OCI-LY3 (cell line): ENCODE measurements at regions not wholly inside any gene's neighbourhood (a gene's known extent, or its start where the extent isn't known, plus 50 kb on each side); places are given as distances from the start of the nearest gene placed in this dataset.

Source experiments
- H2AFZ ChIP-seq: fragments of 200-600, 300-600 bp; shearing (Covaris generic); 2 replicates; pipeline ENCODE4 v1.6.0; 2014; ENCODE audit warnings: antibody characterized with exemption, low read depth, low read length
- H3K27ac ChIP-seq: fragments of 200-600, 300-600 bp; sonication (generic); 2 replicates; pipeline ENCODE4 v1.5.1; 2014; ENCODE audit warnings: mild to moderate bottlenecking, low read length, moderate library complexity, mixed read lengths
- H3K27me3 ChIP-seq: fragments of 200-600, 300-600 bp; sonication (generic); 2 replicates; pipeline ENCODE4 v1.6.1; 2014; ENCODE audit warnings: low read depth, low read length, mixed read lengths
- H3K36me3 ChIP-seq: fragments of 200-600, 300-600 bp; sonication (generic); replicated peaks from 2 replicates; pipeline ENCODE3; 2014; ENCODE audit warnings: low read depth, low read length, mixed read lengths
- H3K4me1 ChIP-seq: fragments of 300-600, 200-600 bp; sonication (generic); 2 replicates; pipeline ENCODE4 v1.6.1; 2014; ENCODE audit warnings: low read length, mixed read lengths
- H3K4me2 ChIP-seq: fragments of 200-600, 300-600 bp; sonication (generic); 2 replicates; pipeline ENCODE4 v1.6.1; 2014; ENCODE audit warnings: low read length, mixed read lengths
- H3K4me3 ChIP-seq: fragments of 300-600, 200-600 bp; sonication (generic); 2 replicates; pipeline ENCODE4 v1.5.1; 2014; ENCODE audit warnings: antibody characterized with exemption, mild to moderate bottlenecking, low read length, moderate library complexity
- H3K79me2 ChIP-seq: fragments of 300-600, 200-600 bp; shearing (Covaris generic); 2 replicates; pipeline ENCODE4 v1.6.1; 2014; ENCODE audit warnings: mild to moderate bottlenecking, low read length, mixed read lengths
- H3K9ac ChIP-seq: fragments of 300-600, 200-600 bp; shearing (Covaris generic); 2 replicates; pipeline ENCODE4 v1.6.0; 2014; ENCODE audit warnings: mild to moderate bottlenecking, low read length, moderate library complexity
- H3K9me3 ChIP-seq: fragments of 200-600, 300-600 bp; shearing (Covaris generic); 2 replicates; pipeline ENCODE4 v1.6.1; 2014; ENCODE audit warnings: low read length, mixed read lengths; ENCODE audit not compliant: insufficient read depth
- H4K20me1 ChIP-seq: fragments of 200-600, 300-600 bp; sonication (generic); 2 replicates; pipeline ENCODE4 v1.6.1; 2016; ENCODE audit warnings: low read length, mixed read lengths; ENCODE audit not compliant: insufficient read depth
- EZH2phosphoT487 ChIP-seq: fragments of 200-600 bp; shearing (Covaris generic); IDR thresholded peaks from 2 replicates; pipeline ENCODE4 v1.6.1; 2018; ENCODE audit warnings: antibody characterized with exemption, mixed run types, low read depth
- TF ChIP-seq, protein P1 (sequence below): fragments of 200-600, 300-600 bp; sonication (generic); IDR thresholded peaks from 2 replicates; pipeline ENCODE4 v1.5.1; 2014; ENCODE audit warnings: antibody characterized with exemption, low read length, low read depth

DNA sequence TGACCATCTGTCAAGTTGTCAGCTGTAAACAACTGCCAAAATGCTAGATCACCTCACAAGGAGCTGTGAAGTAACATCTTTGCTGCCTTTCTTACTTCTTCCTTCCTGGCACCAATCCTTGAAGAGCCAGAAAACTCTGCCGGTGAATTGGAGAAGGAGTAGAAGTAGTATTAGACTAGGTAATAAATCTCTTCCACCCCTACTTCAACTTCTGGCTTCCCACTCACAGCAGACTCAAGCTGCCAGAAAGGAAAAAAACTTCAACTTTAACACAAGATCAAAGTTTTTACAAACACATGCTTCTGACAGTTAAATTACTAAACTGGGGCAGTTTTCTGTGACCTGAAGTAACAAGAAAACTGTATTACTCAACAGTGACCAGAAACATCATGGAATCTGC lies 164.7 kb upstream of the SLC7A11 start:
- H3K4me2 ChIP-seq = no peak overlapping the region; the same call in 1 of the 2 replicates
- H3K36me3 ChIP-seq = no peaks in the 10 kb centered on the region
- 0 out of 2 replicates have a peak overlapping the region, but pooled peaks have one; percentile 16 for H2AFZ ChIP-seq
- no peak overlapping the region for H3K9ac ChIP-seq
- no peaks in the 10 kb centered on the region for H3K9me3 ChIP-seq
- no peak overlapping the region for H3K27ac ChIP-seq
- no peaks in the 10 kb centered on the region for H3K79me2 ChIP-seq
- H3K27me3 ChIP-seq = no peaks in the 10 kb centered on the region
- H4K20me1 ChIP-seq = no peaks in the 10 kb centered on the region
- no peak overlapping the region for H3K4me3 ChIP-seq
- H3K4me1 ChIP-seq = peaks cover 23% of the 10 kb centered on the region
- no peak for TF ChIP-seq EZH2phosphoT487
- TF ChIP-seq, protein P1, sequence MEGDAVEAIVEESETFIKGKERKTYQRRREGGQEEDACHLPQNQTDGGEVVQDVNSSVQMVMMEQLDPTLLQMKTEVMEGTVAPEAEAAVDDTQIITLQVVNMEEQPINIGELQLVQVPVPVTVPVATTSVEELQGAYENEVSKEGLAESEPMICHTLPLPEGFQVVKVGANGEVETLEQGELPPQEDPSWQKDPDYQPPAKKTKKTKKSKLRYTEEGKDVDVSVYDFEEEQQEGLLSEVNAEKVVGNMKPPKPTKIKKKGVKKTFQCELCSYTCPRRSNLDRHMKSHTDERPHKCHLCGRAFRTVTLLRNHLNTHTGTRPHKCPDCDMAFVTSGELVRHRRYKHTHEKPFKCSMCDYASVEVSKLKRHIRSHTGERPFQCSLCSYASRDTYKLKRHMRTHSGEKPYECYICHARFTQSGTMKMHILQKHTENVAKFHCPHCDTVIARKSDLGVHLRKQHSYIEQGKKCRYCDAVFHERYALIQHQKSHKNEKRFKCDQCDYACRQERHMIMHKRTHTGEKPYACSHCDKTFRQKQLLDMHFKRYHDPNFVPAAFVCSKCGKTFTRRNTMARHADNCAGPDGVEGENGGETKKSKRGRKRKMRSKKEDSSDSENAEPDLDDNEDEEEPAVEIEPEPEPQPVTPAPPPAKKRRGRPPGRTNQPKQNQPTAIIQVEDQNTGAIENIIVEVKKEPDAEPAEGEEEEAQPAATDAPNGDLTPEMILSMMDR = no peak

DNA sequence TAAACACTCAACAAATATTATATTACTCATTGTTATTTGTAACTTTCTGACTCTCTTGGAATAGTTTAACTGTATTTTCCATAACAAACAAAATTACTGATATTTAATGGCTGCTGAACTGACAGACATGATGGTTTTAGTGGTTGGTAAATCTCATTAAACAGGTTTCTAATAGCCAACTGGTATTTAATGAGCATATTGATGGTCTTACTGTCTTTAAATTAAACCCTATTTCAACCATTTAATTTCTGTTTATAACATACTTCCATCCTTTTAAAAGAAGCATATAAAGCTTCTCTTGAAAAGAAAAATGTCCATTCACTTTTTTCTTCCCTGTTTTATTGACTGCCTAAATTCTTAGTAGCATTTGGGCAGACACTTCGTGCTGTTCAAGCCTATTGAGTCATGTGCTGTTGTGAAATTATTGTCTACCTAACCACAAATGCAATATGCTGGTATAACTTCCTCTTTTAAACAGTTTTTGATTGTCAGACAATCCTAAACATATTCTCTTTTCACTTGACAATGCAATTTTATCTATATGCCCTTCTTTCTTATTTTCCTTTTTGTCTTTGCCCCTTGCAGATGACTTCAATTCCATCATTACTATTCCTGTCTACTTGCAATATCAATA lies 163.9 kb upstream of the SLC7A11 start:
- peaks cover 23% of the 10 kb centered on the region for H3K4me1 ChIP-seq
- H3K9me3 ChIP-seq = no peaks in the 10 kb centered on the region
- H3K27ac ChIP-seq = no peak overlapping the region
- H3K79me2 ChIP-seq = no peaks in the 10 kb centered on the region
- H4K20me1 ChIP-seq = no peaks in the 10 kb centered on the region
- H3K27me3 ChIP-seq = no peaks in the 10 kb centered on the region
- no peak overlapping the region for H3K9ac ChIP-seq
- H3K36me3 ChIP-seq = no peaks in the 10 kb centered on the region
- H3K4me2 ChIP-seq = peak overlapping the region; percentile 60
- H3K4me3 ChIP-seq = peak overlapping the region; percentile 20; the same call in 1 of the 2 replicates
- H2AFZ ChIP-seq = no peak overlapping the region
- TF ChIP-seq, protein P1 = no peak
- TF ChIP-seq EZH2phosphoT487 = no peak

DNA sequence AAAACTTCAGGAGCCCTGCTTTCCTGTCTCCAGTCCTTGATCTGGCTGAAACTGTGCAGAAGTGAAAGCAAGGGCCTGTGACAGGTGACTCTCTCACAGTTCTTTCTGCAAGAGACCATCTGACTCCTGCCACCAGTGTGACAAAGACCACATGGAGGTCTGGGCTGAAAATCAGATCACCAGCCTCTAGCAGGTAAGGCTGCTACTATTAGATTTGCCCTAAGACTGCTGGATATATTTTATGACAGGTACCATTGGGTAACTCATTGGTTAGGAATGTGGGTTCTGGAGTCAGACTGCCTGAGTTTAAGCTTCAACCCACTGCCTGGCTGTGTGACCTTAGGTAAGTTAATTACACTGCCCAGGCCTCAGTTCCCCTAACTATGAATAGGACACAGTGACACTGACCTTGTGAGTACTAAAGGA lies 163.3 kb upstream of the SLC7A11 start:
- Histone ChIP-seq H4K20me1 (no peaks in the 10 kb centered on the region), H3K79me2 (no peaks in the 10 kb centered on the region), H3K4me1 (peaks cover 23% of the 10 kb centered on the region), H3K4me3 (peak overlapping the region; percentile 20; the same call in 1 of the 2 replicates), H2AFZ (peak overlapping the region; percentile 70), H3K4me2 (peak overlapping the region; percentile 60), H3K9me3 (no peaks in the 10 kb centered on the region), H3K36me3 (no peaks in the 10 kb centered on the region), H3K9ac (0 out of 2 replicates have a peak overlapping the region, but pooled peaks have one; percentile 2), H3K27ac (peak overlapping the region; percentile 12; the same call in 1 of the 2 replicates), H3K27me3 (no peaks in the 10 kb centered on the region)
- TF ChIP-seq, protein P1 = no peak

DNA sequence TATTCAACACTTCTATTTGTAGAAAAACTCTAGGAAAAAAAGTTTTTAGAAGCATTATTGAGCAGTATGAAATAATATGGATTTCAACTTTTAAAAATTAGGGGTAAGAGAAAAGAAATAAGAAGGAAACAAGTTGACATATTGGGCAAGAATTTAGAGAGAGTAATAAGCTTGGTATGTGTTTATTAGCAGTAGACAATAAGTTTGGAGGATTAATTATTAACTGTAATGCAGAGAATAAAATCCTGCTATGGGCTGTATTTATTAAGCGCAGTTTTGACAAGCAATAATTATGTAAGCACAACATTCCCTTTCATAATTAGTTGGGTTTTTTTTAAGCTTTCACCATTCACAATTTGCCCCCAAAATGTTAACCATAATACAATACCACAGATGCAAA lies 162.7 kb upstream of the SLC7A11 start:
- H3K9me3 ChIP-seq = no peaks in the 10 kb centered on the region
- H3K4me3 ChIP-seq = 0 out of 2 replicates have a peak overlapping the region, but pooled peaks have one; percentile 20
- peak overlapping the region; percentile 60 for H3K4me2 ChIP-seq
- no peaks in the 10 kb centered on the region for H3K27me3 ChIP-seq
- no peaks in the 10 kb centered on the region for H3K79me2 ChIP-seq
- peak overlapping the region; percentile 70; the same call in 1 of the 2 replicates for H2AFZ ChIP-seq
- 0 out of 2 replicates have a peak overlapping the region, but pooled peaks have one; percentile 2 for H3K9ac ChIP-seq
- H3K27ac ChIP-seq = peak overlapping the region; percentile 12; the same call in 1 of the 2 replicates
- TF ChIP-seq, protein P1 = no peak
- TF ChIP-seq EZH2phosphoT487 = no peak
- no peaks in the 10 kb centered on the region for H3K36me3 ChIP-seq
- no peaks in the 10 kb centered on the region for H4K20me1 ChIP-seq
- peaks cover 23% of the 10 kb centered on the region for H3K4me1 ChIP-seq
